ENCODE measurements at regions not wholly inside any gene's neighbourhood (a gene's known extent, or its start where the extent isn't known, plus 50 kb on each side); places are given as distances from the start of the nearest gene placed in this dataset.
"Not testable (repeated sequence)": the region's sequence is repeated elsewhere in the genome, so short reads cannot be mapped to it uniquely, and the experiment has no call there.

DNA sequence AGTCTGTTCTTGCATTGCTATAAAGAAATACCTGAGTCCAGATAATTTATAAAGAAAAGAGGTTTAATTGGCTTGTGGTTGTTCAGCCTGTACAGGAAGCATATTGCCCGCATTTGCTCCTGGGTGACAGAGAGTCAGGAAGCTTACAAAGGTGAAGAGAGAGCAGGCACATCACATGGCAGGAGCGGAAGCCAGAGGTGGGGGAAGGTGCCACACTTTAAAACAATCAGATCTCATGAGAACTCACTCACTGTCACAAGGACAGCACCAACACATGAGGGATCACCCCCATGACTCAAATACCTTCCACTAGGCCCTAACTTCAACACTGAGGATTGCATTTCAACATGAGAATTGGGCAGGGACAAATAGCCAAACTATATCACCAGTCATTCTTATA is 124.8 kb upstream of the COL5A2 start:
- intact Hi-C loops (cut with micrococcal nuclease): no loop called here
- no peak for DNase-seq (ENCODE audit: low spot score)
- peak overlapping the region; percentile 18 for H3K27ac Mint-ChIP-seq
- peaks cover 5% of the 10 kb centered on the region for H3K9me3 Mint-ChIP-seq
- peaks cover 4% of the 10 kb centered on the region for H3K36me3 Mint-ChIP-seq (ENCODE audit: low read depth)
- no peaks in the 10 kb centered on the region for H3K27me3 Mint-ChIP-seq (ENCODE audit: low read depth)
- H3K4me3 Mint-ChIP-seq (ENCODE audit: low read depth): no peak overlapping the region
- peaks cover 38% of the 10 kb centered on the region for H3K4me1 Mint-ChIP-seq (ENCODE audit: low read depth)

DNA sequence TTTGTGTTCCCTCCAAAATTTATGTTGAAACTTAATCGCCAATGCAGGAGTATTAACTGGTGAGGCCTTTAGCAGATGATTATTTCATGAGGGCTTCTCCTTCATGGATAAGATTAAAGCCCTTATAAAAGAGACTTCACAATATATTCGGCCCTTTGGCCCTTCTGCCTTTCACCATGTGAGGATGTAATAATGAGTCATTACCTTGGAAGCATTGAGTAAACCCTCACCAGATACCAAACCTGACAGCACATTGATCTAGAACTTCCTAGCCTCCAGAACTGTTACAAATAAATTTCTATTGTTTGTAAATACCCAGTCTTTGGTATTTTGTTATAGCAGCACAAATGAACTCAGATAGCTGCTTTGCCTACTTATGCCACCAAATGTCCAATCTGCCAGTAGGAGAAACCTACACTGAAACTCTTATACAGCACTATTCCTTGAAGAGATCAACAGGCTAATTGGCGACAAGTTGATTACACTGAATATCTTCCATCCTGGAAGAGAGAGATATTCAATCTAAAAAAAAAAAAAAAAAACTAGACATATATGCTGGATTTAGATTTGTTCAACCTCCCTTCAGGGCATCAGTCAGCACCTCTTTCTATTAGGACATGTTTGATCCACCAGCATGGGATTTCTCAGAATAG is 125.9 kb upstream of the COL5A2 start:
- Mint-ChIP-seq H3K4me1 (ENCODE audit: low read depth) (peaks cover 37% of the 10 kb centered on the region), H3K27ac (no peak overlapping the region), H3K9me3 (peaks cover 4% of the 10 kb centered on the region), H3K36me3 (ENCODE audit: low read depth) (peaks cover 4% of the 10 kb centered on the region), H3K27me3 (ENCODE audit: low read depth) (no peaks in the 10 kb centered on the region), H3K4me3 (ENCODE audit: low read depth) (no peak overlapping the region)
- intact Hi-C loops (cut with micrococcal nuclease): no loop called here
- DNase-seq (ENCODE audit: low spot score): no peak

DNA sequence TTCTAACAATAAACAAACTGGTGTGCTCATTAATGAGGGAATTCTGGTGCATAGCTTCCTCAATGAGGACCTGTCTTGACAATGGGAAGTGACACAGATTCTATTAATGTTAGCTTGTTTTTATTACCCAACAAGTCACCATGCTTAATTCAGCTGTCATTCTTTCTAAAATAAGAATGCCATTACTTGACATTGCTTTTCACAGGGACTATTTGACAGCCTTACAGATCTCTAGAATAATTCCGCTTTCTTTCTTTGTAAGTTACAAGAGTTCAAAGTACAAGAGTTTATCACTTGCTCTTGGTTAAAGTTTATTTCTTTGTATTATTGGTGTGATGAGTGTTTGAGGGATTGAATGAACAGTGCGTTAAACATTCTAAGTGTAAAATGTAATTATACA is 127.0 kb upstream of the COL5A2 start:
- no peak for DNase-seq (ENCODE audit: low spot score)
- H3K27me3 Mint-ChIP-seq (ENCODE audit: low read depth): no peaks in the 10 kb centered on the region
- no peak overlapping the region for H3K4me3 Mint-ChIP-seq (ENCODE audit: low read depth)
- no peak overlapping the region for H3K27ac Mint-ChIP-seq
- H3K9me3 Mint-ChIP-seq: no peaks in the 10 kb centered on the region
- intact Hi-C loops (cut with micrococcal nuclease): no loop called here
- peaks cover 31% of the 10 kb centered on the region for H3K4me1 Mint-ChIP-seq (ENCODE audit: low read depth)
- H3K36me3 Mint-ChIP-seq (ENCODE audit: low read depth): no peaks in the 10 kb centered on the region

- H3K9me3 Mint-ChIP-seq: no peaks in the 10 kb centered on the region
- no peak overlapping the region for H3K4me3 Mint-ChIP-seq (ENCODE audit: low read depth)
- intact Hi-C loops (cut with micrococcal nuclease): no loop called here
- H3K4me1 Mint-ChIP-seq (ENCODE audit: low read depth): peaks cover 31% of the 10 kb centered on the region
- H3K27me3 Mint-ChIP-seq (ENCODE audit: low read depth): no peaks in the 10 kb centered on the region
- no peak overlapping the region for H3K27ac Mint-ChIP-seq
- H3K36me3 Mint-ChIP-seq (ENCODE audit: low read depth): no peaks in the 10 kb centered on the region
- DNase-seq (ENCODE audit: low spot score): no peak
Observed at GRCh38 chr2:189308056-189308790, 128.7 kb upstream of the COL5A2 start.

- Mint-ChIP-seq H3K9me3 (no peaks in the 10 kb centered on the region), H3K4me1 (ENCODE audit: low read depth) (peaks cover 31% of the 10 kb centered on the region), H3K27me3 (ENCODE audit: low read depth) (no peaks in the 10 kb centered on the region), H3K36me3 (ENCODE audit: low read depth) (no peaks in the 10 kb centered on the region), H3K4me3 (ENCODE audit: low read depth) (no peak overlapping the region), H3K27ac (no peak overlapping the region)
- no peak for DNase-seq (ENCODE audit: low spot score)
- intact Hi-C loops (cut with micrococcal nuclease): no loop called here
Observed at GRCh38 chr2:189309331-189309730, 129.8 kb upstream of the COL5A2 start.

DNA sequence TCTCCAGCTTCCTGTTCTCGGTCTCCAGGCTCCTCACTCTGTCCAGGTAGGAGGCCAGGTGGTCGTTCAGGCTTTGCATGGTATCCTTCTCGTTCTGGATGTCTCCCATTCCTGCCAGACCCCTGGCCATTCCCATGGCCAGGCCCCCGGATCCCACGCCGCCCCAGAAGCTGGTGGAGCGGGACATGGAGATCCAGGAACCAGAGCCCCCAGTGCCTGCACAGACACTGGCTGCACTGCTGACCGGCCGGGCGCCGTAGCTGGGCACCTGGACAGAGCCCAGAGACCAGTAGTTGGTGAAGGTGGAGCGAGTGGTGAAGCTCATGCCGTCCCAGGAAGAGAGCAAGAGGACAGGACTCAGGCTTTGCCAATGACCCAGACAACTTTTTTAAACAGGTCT is 129.1 kb upstream of the WDR75 start:
- H3K27ac Mint-ChIP-seq: no peak overlapping the region
- H3K4me3 Mint-ChIP-seq (ENCODE audit: low read depth): no peak overlapping the region
- intact Hi-C loops (cut with micrococcal nuclease): no loop called here
- no peaks in the 10 kb centered on the region for H3K9me3 Mint-ChIP-seq
- no peaks in the 10 kb centered on the region for H3K27me3 Mint-ChIP-seq (ENCODE audit: low read depth)
- DNase-seq (ENCODE audit: low spot score): no peak
- H3K36me3 Mint-ChIP-seq (ENCODE audit: low read depth): no peaks in the 10 kb centered on the region
- peaks cover 27% of the 10 kb centered on the region for H3K4me1 Mint-ChIP-seq (ENCODE audit: low read depth)

GRCh38 chr2:189312643-189313042 is 128.6 kb upstream of the WDR75 start:
- Mint-ChIP-seq H3K4me1 (ENCODE audit: low read depth) (peaks cover 27% of the 10 kb centered on the region), H3K36me3 (ENCODE audit: low read depth) (no peaks in the 10 kb centered on the region), H3K9me3 (no peaks in the 10 kb centered on the region), H3K27ac (no peak overlapping the region), H3K4me3 (ENCODE audit: low read depth) (no peak overlapping the region), H3K27me3 (ENCODE audit: low read depth) (no peaks in the 10 kb centered on the region)
- DNase-seq (ENCODE audit: low spot score): no peak
- intact Hi-C loops (cut with micrococcal nuclease): no loop called here

- intact Hi-C loops (cut with micrococcal nuclease): no loop called here
- Mint-ChIP-seq H3K27me3 (ENCODE audit: low read depth) (no peaks in the 10 kb centered on the region), H3K9me3 (no peaks in the 10 kb centered on the region), H3K4me1 (ENCODE audit: low read depth) (peaks cover 6% of the 10 kb centered on the region), H3K36me3 (ENCODE audit: low read depth) (no peaks in the 10 kb centered on the region), H3K4me3 (ENCODE audit: low read depth) (no peak overlapping the region), H3K27ac (no peak overlapping the region)
- no peak for DNase-seq (ENCODE audit: low spot score)
Observed at GRCh38 chr2:189318761-189319160, 122.5 kb upstream of the WDR75 start.

DNA sequence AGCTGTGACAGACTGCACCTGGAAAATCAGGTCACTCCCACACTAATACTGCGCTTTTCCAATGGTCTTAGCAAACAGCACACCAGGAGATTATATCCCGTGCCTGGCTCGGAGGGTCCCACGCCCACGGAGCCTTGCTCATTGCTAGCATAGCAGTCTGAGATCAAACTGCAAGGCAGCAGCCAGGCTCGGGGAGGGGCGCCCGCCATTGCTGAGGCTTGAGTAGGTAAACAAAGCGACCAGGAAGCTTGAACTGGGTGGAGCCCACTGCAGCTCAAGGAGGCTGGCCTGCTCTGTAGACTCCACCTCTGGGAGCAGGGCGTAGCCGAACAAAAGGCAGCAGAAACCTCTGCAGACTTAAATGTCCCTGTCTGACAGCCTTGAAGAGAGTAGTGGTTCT is 121.8 kb upstream of the WDR75 start:
- H3K27ac Mint-ChIP-seq; H3K27me3 Mint-ChIP-seq (ENCODE audit: low read depth); intact Hi-C loops (cut with micrococcal nuclease); H3K9me3 Mint-ChIP-seq; H3K4me1 Mint-ChIP-seq (ENCODE audit: low read depth); DNase-seq (ENCODE audit: low spot score); H3K4me3 Mint-ChIP-seq (ENCODE audit: low read depth); H3K36me3 Mint-ChIP-seq (ENCODE audit: low read depth): not testable (repeated sequence)

GRCh38 chr2:189327879-189328847 is 113.1 kb upstream of the WDR75 start:
- no peak for DNase-seq (ENCODE audit: low spot score)
- Mint-ChIP-seq H3K36me3 (ENCODE audit: low read depth) (no peaks in the 10 kb centered on the region), H3K9me3 (peaks cover 4% of the 10 kb centered on the region), H3K4me3 (ENCODE audit: low read depth) (no peak overlapping the region), H3K27me3 (ENCODE audit: low read depth) (no peaks in the 10 kb centered on the region), H3K27ac (no peak overlapping the region), H3K4me1 (ENCODE audit: low read depth) (no peaks in the 10 kb centered on the region)
- intact Hi-C loops (cut with micrococcal nuclease): no loop called here

DNA sequence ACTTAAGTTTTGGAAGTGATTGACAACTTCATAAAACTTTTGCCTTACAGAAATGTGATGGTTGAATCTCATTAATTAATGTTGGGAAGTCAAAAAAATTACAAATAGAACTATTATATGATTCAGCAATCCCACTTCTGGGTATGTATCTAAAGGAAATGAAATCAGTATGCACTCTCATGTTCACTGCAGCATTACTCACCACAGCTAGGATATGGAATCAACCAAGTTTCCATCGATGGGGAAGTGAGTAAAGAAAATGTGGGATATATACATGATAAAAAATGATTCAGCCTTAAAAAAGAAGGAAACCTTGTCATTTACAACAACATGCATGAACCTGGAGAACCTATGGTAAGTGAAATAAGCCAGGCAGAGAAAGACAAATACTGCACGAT is 112.4 kb upstream of the WDR75 start:
- H3K9me3 Mint-ChIP-seq: peaks cover 4% of the 10 kb centered on the region
- H3K36me3 Mint-ChIP-seq (ENCODE audit: low read depth): no peaks in the 10 kb centered on the region
- H3K27ac Mint-ChIP-seq: no peak overlapping the region
- H3K4me3 Mint-ChIP-seq (ENCODE audit: low read depth): no peak overlapping the region
- H3K27me3 Mint-ChIP-seq (ENCODE audit: low read depth): no peaks in the 10 kb centered on the region
- intact Hi-C loops (cut with micrococcal nuclease): no loop called here
- no peaks in the 10 kb centered on the region for H3K4me1 Mint-ChIP-seq (ENCODE audit: low read depth)
- no peak for DNase-seq (ENCODE audit: low spot score)

GRCh38 chr2:189336276-189336975 is 104.8 kb upstream of the WDR75 start:
- DNase-seq (ENCODE audit: low spot score): no peak
- H3K4me3 Mint-ChIP-seq (ENCODE audit: low read depth): no peak overlapping the region
- peaks cover 21% of the 10 kb centered on the region for H3K9me3 Mint-ChIP-seq
- H3K4me1 Mint-ChIP-seq (ENCODE audit: low read depth): no peaks in the 10 kb centered on the region
- intact Hi-C loops (cut with micrococcal nuclease): no loop called here
- H3K27me3 Mint-ChIP-seq (ENCODE audit: low read depth): no peaks in the 10 kb centered on the region
- no peak overlapping the region for H3K27ac Mint-ChIP-seq
- no peaks in the 10 kb centered on the region for H3K36me3 Mint-ChIP-seq (ENCODE audit: low read depth)
